C4-2B (cell line): ENCODE measurements at regions not wholly inside any gene's neighbourhood (a gene's known extent, or its start where the extent isn't known, plus 50 kb on each side); places are given as distances from the start of the nearest gene placed in this dataset.

ENCODE experiments used
- ZFX ChIP-seq: fragments of 450-650 bp; IDR thresholded peaks from 2 replicates; pipeline ENCODE4 v1.6.1; 2017
- TF ChIP-seq, protein P1 (sequence below): fragments of 450-650 bp; conservative IDR thresholded peaks from 2 replicates; pipeline ENCODE4 v1.5.1; 2017; ENCODE audit warnings: mild to moderate bottlenecking

DNA sequence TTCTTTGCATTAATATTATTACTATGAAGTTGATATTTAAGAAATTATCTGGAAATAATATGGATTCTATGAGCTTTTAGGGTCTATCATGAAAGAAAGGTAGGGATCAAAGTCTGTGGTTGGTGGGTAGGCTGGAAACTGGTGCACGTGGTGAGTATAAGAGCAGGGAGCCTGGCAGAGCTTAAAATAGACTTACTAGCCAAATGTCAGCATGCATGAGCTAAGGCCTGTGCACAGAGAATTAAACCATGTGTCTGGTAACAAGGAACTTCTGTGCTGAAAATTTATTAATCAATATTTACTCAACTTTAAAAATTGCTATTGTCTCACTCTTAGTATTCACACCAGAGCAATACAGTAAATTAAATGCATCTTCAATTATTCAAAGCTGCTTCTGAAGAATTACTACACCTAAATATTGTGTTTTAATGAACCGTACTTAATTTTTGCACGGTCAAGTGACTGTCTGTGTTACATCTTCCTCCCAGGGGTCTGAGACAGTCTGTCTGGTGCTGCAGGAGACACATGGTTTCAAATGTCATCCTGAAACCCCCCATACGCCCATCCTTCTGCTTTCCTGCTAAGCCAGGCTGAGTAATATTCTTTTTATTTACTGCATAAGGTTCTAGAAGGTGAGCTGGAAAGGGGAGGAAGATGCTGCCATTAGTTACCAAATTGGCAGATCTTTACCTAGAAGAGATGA, 161.0 kb upstream of the NLRP1 start:
- TF ChIP-seq, protein P1, sequence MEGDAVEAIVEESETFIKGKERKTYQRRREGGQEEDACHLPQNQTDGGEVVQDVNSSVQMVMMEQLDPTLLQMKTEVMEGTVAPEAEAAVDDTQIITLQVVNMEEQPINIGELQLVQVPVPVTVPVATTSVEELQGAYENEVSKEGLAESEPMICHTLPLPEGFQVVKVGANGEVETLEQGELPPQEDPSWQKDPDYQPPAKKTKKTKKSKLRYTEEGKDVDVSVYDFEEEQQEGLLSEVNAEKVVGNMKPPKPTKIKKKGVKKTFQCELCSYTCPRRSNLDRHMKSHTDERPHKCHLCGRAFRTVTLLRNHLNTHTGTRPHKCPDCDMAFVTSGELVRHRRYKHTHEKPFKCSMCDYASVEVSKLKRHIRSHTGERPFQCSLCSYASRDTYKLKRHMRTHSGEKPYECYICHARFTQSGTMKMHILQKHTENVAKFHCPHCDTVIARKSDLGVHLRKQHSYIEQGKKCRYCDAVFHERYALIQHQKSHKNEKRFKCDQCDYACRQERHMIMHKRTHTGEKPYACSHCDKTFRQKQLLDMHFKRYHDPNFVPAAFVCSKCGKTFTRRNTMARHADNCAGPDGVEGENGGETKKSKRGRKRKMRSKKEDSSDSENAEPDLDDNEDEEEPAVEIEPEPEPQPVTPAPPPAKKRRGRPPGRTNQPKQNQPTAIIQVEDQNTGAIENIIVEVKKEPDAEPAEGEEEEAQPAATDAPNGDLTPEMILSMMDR: no peak
- no peak for TF ChIP-seq ZFX
